ENCODE measurements at regions not wholly inside any gene's neighbourhood (a gene's known extent, or its start where the extent isn't known, plus 50 kb on each side); places are given as distances from the start of the nearest gene placed in this dataset.

DNA sequence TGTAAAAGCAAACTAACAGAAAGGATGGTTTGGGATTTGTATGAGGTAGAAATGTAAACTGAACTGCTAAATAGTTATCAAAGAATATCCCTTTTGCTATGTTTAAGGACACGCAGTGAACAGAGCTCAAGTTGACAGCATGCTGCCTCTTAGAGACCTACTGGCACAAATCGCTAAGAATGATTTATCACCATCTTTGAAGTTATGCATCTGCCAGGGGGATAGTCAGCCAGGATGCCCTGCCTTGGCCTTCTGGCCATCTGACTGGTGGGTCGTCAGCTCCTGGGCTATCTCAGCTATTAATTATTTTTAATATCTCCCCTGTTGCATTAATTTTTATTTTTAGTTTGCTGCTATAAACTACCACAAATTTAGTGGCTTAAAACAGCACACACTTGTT is 334.8 kb upstream of the KAZN start:
- TF ChIP-seq, protein P1, sequence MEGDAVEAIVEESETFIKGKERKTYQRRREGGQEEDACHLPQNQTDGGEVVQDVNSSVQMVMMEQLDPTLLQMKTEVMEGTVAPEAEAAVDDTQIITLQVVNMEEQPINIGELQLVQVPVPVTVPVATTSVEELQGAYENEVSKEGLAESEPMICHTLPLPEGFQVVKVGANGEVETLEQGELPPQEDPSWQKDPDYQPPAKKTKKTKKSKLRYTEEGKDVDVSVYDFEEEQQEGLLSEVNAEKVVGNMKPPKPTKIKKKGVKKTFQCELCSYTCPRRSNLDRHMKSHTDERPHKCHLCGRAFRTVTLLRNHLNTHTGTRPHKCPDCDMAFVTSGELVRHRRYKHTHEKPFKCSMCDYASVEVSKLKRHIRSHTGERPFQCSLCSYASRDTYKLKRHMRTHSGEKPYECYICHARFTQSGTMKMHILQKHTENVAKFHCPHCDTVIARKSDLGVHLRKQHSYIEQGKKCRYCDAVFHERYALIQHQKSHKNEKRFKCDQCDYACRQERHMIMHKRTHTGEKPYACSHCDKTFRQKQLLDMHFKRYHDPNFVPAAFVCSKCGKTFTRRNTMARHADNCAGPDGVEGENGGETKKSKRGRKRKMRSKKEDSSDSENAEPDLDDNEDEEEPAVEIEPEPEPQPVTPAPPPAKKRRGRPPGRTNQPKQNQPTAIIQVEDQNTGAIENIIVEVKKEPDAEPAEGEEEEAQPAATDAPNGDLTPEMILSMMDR (conservative IDR thresholded peaks at IDR 0.05; ENCODE audit: low read depth, low read length), result no peak
- no peak for TF ChIP-seq EZH2 (IDR thresholded peaks at IDR 0.05; ENCODE audit: low read length, unreplicated experiment)
